Vagina (tissue), 2 donors: ENCODE measurements at regions not wholly inside any gene's neighbourhood (a gene's known extent, or its start where the extent isn't known, plus 50 kb on each side); places are given as distances from the start of the nearest gene placed in this dataset.

Experiments used
- DNase-seq, 2 donors: peaks; one replicate each; pipeline ENCODE4 v3.0.0-alpha.2; 2017; ENCODE audit errors: extremely low spot score in 2 of 2
- H3K27ac ChIP-seq: fragments of 200-600 bp; sonication (generic); one replicate; pipeline ENCODE4 v1.5.1; 2019
- H3K27me3 ChIP-seq: fragments of 200-600 bp; sonication (generic); one replicate; pipeline ENCODE4 v1.5.1; 2019
- H3K36me3 ChIP-seq, 2 donors: fragments of 200-600 bp; sonication (generic); one replicate each; pipeline ENCODE4 v1.5.1; 2017 to 2019
- H3K4me1 ChIP-seq: fragments of 200-600 bp; sonication (generic); one replicate; pipeline ENCODE4 v1.5.1; 2019
- H3K4me3 ChIP-seq, 2 donors: fragments of 200-600 bp; sonication (generic); 1 replicate in 1 of 2; 2 replicates in 1 of 2; pipeline ENCODE4 v1.5.1; 2016 to 2019
- H3K9me3 ChIP-seq: fragments of 200-600 bp; sonication (generic); one replicate; pipeline ENCODE4 v1.5.1; 2019
- CTCF ChIP-seq, 3 experiments: fragments of 450-650 bp in 2 of 3; fragments of 200-600 bp in 1 of 3; sonication (generic) in 1 of 3; IDR thresholded peaks; one replicate each; pipeline ENCODE4 v1.5.1; 2017 to 2019; ENCODE audit warnings: antibody characterized with exemption in 3 of 3, mild to moderate bottlenecking in 2 of 3, moderate library complexity in 2 of 3
- POLR2A ChIP-seq, 2 donors: fragments of 450-650 bp; IDR thresholded peaks; one replicate each; pipeline ENCODE4 v1.6.1; 2017; ENCODE audit warnings: antibody characterized with exemption in 2 of 2, mild to moderate bottlenecking in 2 of 2, moderate library complexity in 2 of 2
- POLR2AphosphoS5 ChIP-seq, 2 donors: sonication (generic); formaldehyde crosslinking; IDR thresholded peaks; one replicate each; pipeline ENCODE4 v1.9.0; 2017; ENCODE audit warnings: antibody characterized with exemption in 2 of 2, mild to moderate bottlenecking in 2 of 2, low read depth in 1 of 2; ENCODE audit not compliant: insufficient read depth in 1 of 2
- intact Hi-C: fragments of 100-400 bp; cut with DNase I; formaldehyde crosslinking; loops from one replicate; pipeline ENCODE4 v1.15.1; 2023

GRCh38 chr14:48954446-48954845, 631.7 kb downstream of the RPS29 start:
- intact Hi-C loops, result no loop called here
- Histone ChIP-seq H3K4me1 (no peaks in the 10 kb centered on the region), H3K36me3 (no peaks in the 10 kb centered on the region), H3K27ac (no peak overlapping the region), H3K27me3 (no peaks in the 10 kb centered on the region), H3K9me3 (no peaks in the 10 kb centered on the region), H3K4me3 (no peak overlapping the region)
- no peak for TF ChIP-seq POLR2A (IDR thresholded peaks at IDR 0.05)
- no peak for TF ChIP-seq CTCF (IDR thresholded peaks at IDR 0.05)
- no peak for TF ChIP-seq POLR2AphosphoS5 (IDR thresholded peaks at IDR 0.05; ENCODE audit: insufficient read depth in 1 of 2, low read depth in 1 of 2)
- no peak for DNase-seq

GRCh38 chr14:48944809-48945208, 641.4 kb downstream of the RPS29 start:
- no peaks in the 10 kb centered on the region for H3K27me3 ChIP-seq
- H3K4me3 ChIP-seq, result no peak overlapping the region
- no peak overlapping the region for H3K27ac ChIP-seq
- no peak for TF ChIP-seq CTCF (IDR thresholded peaks at IDR 0.05)
- no peak for TF ChIP-seq POLR2AphosphoS5 (IDR thresholded peaks at IDR 0.05; ENCODE audit: insufficient read depth in 1 of 2, low read depth in 1 of 2)
- no peak for TF ChIP-seq POLR2A (IDR thresholded peaks at IDR 0.05)
- intact Hi-C loops, result no loop called here
- no peaks in the 10 kb centered on the region for H3K9me3 ChIP-seq
- no peak for DNase-seq
- no peaks in the 10 kb centered on the region for H3K4me1 ChIP-seq
- no peaks in the 10 kb centered on the region for H3K36me3 ChIP-seq

GRCh38 chr14:48943913-48944312, 642.3 kb downstream of the RPS29 start:
- TF ChIP-seq POLR2A (IDR thresholded peaks at IDR 0.05) (no peak), CTCF (IDR thresholded peaks at IDR 0.05) (no peak), POLR2AphosphoS5 (IDR thresholded peaks at IDR 0.05; ENCODE audit: insufficient read depth in 1 of 2, low read depth in 1 of 2) (no peak)
- no peaks in the 10 kb centered on the region for H3K27me3 ChIP-seq
- H3K4me3 ChIP-seq, result no peak overlapping the region
- H3K36me3 ChIP-seq, result no peaks in the 10 kb centered on the region
- no peak overlapping the region for H3K27ac ChIP-seq
- no peaks in the 10 kb centered on the region for H3K9me3 ChIP-seq
- intact Hi-C loops, result no loop called here
- DNase-seq, result no peak
- H3K4me1 ChIP-seq, result no peaks in the 10 kb centered on the region

- no peak overlapping the region for H3K4me3 ChIP-seq
- no peaks in the 10 kb centered on the region for H3K9me3 ChIP-seq
- no peaks in the 10 kb centered on the region for H3K27me3 ChIP-seq
- H3K27ac ChIP-seq, result no peak overlapping the region
- DNase-seq, result no peak
- H3K4me1 ChIP-seq, result no peaks in the 10 kb centered on the region
- H3K36me3 ChIP-seq, result no peaks in the 10 kb centered on the region
- intact Hi-C loops, result no loop called here
- no peak for TF ChIP-seq POLR2A (IDR thresholded peaks at IDR 0.05)
- no peak for TF ChIP-seq POLR2AphosphoS5 (IDR thresholded peaks at IDR 0.05; ENCODE audit: insufficient read depth in 1 of 2, low read depth in 1 of 2)
- no peak for TF ChIP-seq CTCF (IDR thresholded peaks at IDR 0.05)
These were observed 648.5 kb downstream of the RPS29 start for GRCh38 chr14:48937541-48938195.

GRCh38 chr14:48936849-48937248, 649.3 kb downstream of the RPS29 start:
- Histone ChIP-seq H3K27ac (no peak overlapping the region), H3K36me3 (no peaks in the 10 kb centered on the region), H3K9me3 (no peaks in the 10 kb centered on the region), H3K27me3 (no peaks in the 10 kb centered on the region), H3K4me1 (no peaks in the 10 kb centered on the region), H3K4me3 (no peak overlapping the region)
- intact Hi-C loops, result no loop called here
- no peak for DNase-seq
- no peak for TF ChIP-seq POLR2A (IDR thresholded peaks at IDR 0.05)
- no peak for TF ChIP-seq POLR2AphosphoS5 (IDR thresholded peaks at IDR 0.05; ENCODE audit: insufficient read depth in 1 of 2, low read depth in 1 of 2)
- TF ChIP-seq CTCF (IDR thresholded peaks at IDR 0.05), result no peak
